HL-60 (cell line): ENCODE measurements at regions not wholly inside any gene's neighbourhood (a gene's known extent, or its start where the extent isn't known, plus 50 kb on each side); places are given as distances from the start of the nearest gene placed in this dataset.

Experiments used
- CTCF ChIP-seq: IDR thresholded peaks from one replicate; pipeline ENCODE4 v1.5.1; 2011; ENCODE audit warnings: low read length, control low read depth, inconsistent platforms; ENCODE audit not compliant: insufficient read depth
- GABPA ChIP-seq: IDR thresholded peaks from 2 replicates; pipeline ENCODE4 v1.6.1; 2012; ENCODE audit warnings: low read depth
- POLR2AphosphoS5 ChIP-seq: IDR thresholded peaks from 2 replicates; pipeline ENCODE4 v1.6.1; 2012; ENCODE audit warnings: low read depth
- REST ChIP-seq: IDR thresholded peaks from 2 replicates; pipeline ENCODE4 v1.6.1; 2012; ENCODE audit warnings: low read depth; ENCODE audit not compliant: insufficient replicate concordance

DNA sequence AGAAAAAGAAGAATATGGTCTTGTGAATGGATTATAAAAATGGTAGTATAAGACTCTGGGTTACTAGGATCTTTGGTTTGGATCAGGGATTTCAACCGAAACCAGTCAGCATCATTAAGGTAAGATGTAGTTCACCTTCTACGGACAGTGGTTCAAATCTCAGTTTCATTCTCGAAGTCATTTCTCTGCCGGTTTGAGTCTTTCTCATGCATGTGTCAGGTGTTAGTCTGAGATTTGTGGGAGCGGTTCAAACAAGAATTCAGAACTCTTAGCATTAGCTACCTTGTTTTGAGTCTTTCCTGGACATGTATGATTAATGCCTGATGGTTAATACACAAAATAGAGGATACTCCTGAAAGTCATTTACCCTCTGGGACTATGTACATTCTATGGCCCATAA, 735.9 kb upstream of the NUDT12 start:
- TF ChIP-seq POLR2AphosphoS5 (no peak), CTCF (no peak), REST (no peak), GABPA (no peak)
